DMS79 (cell line): ENCODE measurements at regions not wholly inside any gene's neighbourhood (a gene's known extent, or its start where the extent isn't known, plus 50 kb on each side); places are given as distances from the start of the nearest gene placed in this dataset.
"Not testable (repeated sequence)": the region's sequence is repeated elsewhere in the genome, so short reads cannot be mapped to it uniquely, and the experiment has no call there.

Experiments
- DNase-seq: peaks from one replicate; lab custom pipeline; 2025; lab: John Stamatoyannopoulos, UW

GRCh38 chr2:144745424-144745823 lies 225.5 kb upstream of the ZEB2 start:
- no peak for DNase-seq

- no peak for DNase-seq
Measured at GRCh38 chr2:144738749-144739148, 218.8 kb upstream of the ZEB2 start.

- DNase-seq: no peak
Measured at GRCh38 chr2:144730711-144731110, 210.8 kb upstream of the ZEB2 start.

- DNase-seq: not testable (repeated sequence)
Measured at GRCh38 chr2:144724460-144724859, 204.5 kb upstream of the ZEB2 start.

GRCh38 chr2:144718376-144718775 lies 198.5 kb upstream of the ZEB2 start:
- no peak for DNase-seq

GRCh38 chr2:144715992-144716391 lies 196.1 kb upstream of the ZEB2 start:
- no peak for DNase-seq

- DNase-seq: no peak
Measured at GRCh38 chr2:144713410-144713809, 193.5 kb upstream of the ZEB2 start.

- DNase-seq: no peak
Measured at GRCh38 chr2:144712550-144712940, 192.6 kb upstream of the ZEB2 start.

- DNase-seq: no peak
Measured at GRCh38 chr2:144711630-144712549, 192.0 kb upstream of the ZEB2 start.

- no peak for DNase-seq
Measured at GRCh38 chr2:144711084-144711483, 191.2 kb upstream of the ZEB2 start.

- no peak for DNase-seq
Measured at GRCh38 chr2:144708626-144709025, 188.7 kb upstream of the ZEB2 start.

GRCh38 chr2:144707736-144708326 lies 187.9 kb upstream of the ZEB2 start:
- no peak for DNase-seq

GRCh38 chr2:144706647-144707046 lies 186.7 kb upstream of the ZEB2 start:
- DNase-seq: no peak

GRCh38 chr2:144705328-144706245 lies 185.7 kb upstream of the ZEB2 start:
- no peak for DNase-seq

GRCh38 chr2:144704709-144705095 lies 184.8 kb upstream of the ZEB2 start:
- no peak for DNase-seq

- DNase-seq: no peak
Measured at GRCh38 chr2:144703852-144704708, 184.2 kb upstream of the ZEB2 start.

- DNase-seq: no peak
Measured at GRCh38 chr2:144702051-144702450, 182.1 kb upstream of the ZEB2 start.

GRCh38 chr2:144701259-144701658 lies 181.3 kb upstream of the ZEB2 start:
- no peak for DNase-seq

- DNase-seq: no peak
Measured at GRCh38 chr2:144698156-144698555, 178.2 kb upstream of the ZEB2 start.

GRCh38 chr2:144695657-144696056 lies 175.7 kb upstream of the ZEB2 start:
- no peak for DNase-seq

GRCh38 chr2:144694456-144694855 lies 174.5 kb upstream of the ZEB2 start:
- DNase-seq: no peak

GRCh38 chr2:144693179-144693578 lies 173.3 kb upstream of the ZEB2 start:
- no peak for DNase-seq
